ENCODE measurements at regions not wholly inside any gene's neighbourhood (a gene's known extent, or its start where the extent isn't known, plus 50 kb on each side); places are given as distances from the start of the nearest gene placed in this dataset.
"Not testable (repeated sequence)": the region's sequence is repeated elsewhere in the genome, so short reads cannot be mapped to it uniquely, and the experiment has no call there.

DNA sequence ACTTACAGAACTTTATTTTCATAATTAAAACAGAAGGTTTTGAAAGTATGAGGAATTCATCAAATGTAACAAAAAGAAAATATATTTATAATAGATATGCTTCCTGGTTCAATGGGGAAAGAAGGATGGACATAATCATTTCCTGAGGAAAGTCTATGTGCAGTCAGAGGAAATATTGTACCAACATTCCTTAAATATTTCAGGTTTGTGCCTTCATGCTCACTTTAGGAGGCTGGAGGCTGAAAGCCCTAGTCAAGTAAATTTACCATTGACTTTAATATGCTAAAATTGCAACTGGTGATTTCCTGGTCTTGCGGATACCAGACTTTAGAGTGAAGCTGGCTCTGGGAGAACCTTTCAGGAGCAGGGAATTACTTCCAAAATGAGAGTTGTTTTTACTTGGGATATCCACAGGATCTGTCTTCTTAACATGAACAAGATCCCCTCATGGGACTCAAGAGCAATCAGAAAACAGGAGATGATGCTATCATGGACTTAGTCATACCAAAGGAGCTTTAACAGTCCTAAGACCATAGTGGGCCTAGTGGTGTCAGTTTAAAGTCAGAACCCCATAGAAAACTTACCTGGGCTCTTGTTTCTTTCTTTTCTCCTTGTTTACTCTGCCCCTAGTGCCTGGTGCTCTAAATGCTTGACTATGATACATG, 762.8 kb upstream of the GRAMD2B start:
- DNase-seq = no peak

DNA sequence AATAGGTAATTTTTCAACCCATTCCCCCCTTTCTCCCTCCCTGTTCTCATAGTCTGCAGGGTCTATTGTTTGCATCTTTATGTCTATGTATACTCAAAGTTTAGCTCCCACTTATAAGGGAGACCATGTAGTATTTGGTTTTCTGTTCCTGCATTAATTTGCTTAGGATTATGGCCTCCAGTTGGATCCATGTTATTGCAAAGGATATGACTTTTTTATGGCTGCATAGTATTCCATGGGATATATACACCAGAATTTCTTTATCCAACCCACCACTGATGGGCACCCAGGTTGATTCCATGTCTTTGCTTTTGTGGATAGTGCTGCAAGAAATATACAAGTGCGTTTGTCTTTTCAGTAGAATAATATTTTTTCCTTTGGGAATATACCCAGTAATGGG, 761.6 kb upstream of the GRAMD2B start:
- no peak for DNase-seq

DNA sequence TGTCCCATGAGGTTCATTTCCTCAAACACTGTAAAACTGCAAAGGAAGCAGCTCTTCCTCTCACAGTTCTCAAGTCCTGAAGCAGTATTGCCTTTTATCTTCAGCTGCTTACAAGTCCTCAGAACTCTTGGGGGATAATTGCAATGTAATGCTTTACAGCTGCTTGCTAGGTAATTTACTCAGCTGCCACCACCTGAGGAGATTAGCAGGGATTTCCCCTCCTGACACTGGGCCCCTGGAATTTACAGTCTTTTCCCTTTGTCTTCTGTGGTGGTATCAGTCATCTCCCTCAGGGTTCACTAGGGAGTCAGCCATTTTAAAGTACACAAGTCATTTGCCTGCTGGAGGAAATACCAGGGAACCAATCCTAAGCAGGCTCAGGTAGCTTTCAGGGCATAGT, 754.3 kb upstream of the GRAMD2B start:
- peak; percentile 89 to 97 for DNase-seq

DNA sequence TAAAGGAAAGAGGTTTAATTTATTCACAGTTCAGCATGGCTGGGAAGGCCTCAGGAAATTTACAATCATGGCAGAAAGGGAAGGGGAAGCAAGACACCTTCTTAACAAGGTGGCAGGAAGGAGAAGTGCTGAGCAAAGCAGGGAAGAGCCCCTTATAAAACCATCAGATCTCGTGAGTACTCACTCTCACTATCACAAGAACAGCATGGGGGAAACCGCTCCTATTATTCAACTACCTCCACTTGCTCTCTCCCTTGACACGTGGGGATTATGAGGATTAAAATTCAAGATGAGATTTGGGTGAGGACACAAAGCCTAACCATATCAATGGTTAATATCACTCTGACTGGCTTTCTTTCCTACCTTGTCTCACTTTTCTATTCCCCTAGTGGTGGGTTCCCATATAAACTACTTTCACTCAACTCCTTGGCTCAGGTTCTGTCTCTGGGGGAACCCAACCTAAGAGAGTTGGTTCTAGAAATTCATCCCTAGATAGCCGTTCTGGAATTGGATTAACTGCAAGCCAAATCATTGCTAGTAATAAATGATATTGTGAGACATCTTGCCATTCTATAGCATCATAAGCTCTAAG, 749.8 kb upstream of the GRAMD2B start:
- DNase-seq = no peak

DNA sequence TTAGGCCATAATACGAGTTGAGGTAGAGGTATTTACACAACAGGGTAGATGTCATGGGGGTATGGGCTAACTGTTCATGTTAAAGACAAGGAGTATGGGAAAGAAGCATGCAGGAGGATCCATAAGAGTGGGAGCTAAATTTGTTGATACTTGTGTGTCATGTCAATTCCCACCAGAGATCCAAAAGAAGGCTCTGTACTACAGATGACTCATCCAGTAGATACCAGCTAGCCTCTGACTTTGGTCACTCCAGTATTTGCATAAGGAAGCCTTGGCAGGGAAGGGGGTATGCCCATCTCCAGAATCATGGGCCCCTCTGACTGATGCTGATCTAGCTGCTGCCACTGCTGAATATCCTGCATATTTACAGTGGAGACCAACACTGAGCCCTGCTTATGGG, 743.7 kb upstream of the GRAMD2B start:
- DNase-seq = no peak

DNA sequence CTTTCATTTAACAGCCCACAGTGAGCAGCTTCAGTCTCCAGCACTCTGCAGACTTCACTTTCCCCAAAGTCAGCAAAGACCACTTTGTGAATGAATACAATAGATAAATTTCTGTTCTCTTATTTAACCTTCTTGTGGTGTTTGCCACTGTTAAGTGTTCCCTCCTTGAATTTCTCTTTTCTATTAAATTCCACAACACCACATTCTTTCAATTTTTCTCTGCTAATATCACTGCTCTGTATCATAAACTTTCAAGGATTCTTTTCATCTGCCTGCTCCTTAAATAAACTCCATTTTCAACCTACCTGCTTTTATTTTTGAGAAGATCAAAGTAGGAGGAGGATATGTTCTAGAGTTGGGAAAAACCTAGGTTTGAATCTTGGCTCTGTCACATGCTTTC, 739.5 kb upstream of the GRAMD2B start:
- DNase-seq = no peak

DNA sequence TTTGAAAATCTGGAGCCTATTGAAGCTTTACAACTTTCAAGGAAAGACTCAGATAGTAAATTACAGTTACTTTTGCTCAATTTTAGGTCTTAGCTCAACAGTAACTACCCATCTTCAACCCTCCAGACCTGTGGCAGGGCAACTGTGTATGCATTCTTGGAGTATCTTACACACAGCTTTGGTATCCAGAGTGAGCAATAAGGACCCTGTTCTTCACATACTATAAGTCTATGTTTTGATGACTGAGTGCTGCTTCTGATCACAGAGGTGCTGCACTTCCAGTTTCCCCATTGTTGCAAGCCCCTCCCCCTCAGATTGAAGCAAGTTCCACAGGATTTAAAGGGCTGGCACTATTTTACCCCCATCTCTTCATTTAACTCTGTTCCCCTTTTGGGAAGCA, 737.4 kb upstream of the GRAMD2B start:
- DNase-seq = no peak

DNA sequence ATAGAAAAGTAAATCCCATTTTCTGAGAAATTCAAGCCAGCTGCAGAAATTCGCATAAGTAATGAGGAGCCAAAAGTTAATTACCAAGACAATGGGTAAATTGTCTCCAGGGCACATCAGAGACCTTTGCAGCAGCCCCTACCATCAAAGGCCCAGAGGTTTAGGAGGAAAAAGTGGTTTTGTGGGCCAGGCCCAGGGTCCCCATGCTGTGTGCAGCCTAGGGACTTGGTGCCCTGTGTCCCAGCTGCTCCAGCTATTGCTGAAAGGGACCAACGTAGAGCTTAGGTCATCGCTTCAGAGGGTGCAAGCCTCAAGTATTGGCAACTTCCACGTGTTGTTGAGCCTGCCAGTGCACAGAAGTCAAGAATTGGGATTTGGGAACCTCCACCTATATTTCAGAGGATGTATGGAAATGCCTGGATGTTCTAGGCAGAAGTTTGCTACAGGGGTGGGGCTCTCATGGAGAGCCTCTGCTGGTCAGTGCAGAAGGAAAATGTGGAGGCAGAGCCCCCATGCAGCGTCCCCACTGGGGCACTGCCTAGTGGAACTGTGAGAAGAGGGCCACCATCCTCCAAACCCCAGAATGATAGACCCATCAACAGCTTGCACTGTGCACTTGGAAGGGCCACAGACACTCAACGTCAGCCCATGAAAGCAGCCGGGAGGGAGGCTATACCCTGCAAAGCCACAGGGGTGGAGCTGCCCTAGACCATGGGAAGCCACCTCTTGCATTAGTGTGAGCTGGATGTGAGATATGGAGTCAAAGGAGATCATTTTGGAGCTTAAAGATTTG, 731.3 kb upstream of the GRAMD2B start:
- DNase-seq = not testable (repeated sequence)

DNA sequence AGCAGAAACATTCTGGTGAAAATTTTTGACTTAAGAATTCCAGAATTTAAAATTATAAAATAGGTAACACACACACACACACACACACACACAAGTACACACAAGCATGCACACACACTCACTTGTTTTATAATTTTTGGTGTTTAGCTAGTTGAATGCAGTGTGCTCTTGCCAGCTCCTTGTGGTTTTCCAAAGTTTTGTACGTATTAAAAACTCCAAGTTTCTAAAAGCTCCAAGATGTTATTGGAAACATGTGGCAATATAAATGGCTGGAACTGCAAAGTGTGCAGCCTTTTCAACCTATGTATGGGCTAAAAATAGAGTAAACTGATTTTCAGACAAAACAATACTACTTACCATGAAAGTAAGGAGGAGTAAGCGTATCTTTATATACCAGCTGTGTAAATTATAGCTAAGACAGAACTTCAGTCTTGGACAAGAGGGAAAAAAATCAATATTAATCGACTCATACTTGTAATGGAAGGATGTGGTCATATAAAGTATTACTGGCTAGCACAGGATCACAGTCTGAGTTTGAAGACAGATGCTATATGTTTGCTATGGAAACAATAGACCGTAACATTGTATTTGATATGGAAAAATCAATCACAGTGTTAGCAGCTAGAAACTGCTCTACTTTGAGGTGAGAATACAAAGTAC, 727.1 kb upstream of the GRAMD2B start:
- no peak for DNase-seq

DNA sequence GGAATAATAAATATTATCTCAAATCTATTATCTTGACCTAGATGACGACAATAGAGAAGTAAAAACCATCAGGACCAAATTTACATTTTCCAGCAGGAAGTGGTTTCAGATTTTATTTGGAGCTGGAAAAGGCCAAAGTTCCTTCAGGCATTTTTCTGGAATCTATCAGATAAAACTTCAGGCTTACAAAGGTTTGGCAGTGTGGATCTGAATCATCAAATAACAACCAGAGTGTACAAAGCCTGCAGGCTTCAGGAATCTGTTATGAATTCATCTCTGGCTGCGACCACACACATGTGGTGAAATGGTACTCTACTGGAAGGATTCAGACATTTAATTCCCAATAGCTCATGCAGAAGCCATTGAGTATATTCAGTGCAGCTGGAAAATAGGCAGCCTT, 726.4 kb upstream of the GRAMD2B start:
- DNase-seq = no peak

DNA sequence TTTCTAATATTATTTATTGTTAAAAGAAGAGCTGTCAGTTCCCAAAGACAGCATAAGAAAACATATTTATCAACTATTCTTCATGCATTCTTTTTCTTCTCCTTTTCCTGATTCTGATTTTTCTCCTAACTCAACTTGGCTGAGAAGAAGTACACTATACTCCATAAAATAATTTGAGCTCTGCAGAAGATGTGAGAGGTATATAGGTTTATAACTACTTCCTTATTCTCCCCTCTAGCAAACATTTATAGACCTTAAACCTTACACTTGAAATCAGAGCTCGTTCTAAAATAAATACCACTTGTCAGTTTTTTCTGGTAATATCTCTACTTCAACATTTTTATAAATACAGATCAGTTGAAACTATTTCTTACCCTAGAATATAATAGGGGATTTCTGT, 724.8 kb upstream of the GRAMD2B start:
- DNase-seq = no peak

DNA sequence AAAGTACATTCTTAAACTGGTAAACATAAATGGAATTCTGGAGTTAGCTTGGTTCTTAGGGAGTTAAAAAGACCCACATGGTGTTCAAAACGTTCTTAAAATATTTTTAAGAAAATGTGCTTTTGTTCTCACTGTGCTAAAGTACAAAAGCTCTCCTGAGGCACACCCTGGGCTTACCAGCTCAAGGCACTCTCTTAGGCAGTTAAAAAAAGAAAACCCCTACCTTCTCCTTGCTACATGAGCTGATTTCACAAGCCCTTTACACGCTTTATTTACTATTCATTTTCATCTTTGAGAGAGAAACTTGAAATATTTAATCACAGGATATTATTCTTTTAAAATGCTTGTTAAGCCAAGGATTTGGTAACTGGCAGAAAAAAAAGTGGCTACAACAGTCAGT, 723.3 kb upstream of the GRAMD2B start:
- peak in 1 of 2 experiments; percentile 47 for DNase-seq

DNA sequence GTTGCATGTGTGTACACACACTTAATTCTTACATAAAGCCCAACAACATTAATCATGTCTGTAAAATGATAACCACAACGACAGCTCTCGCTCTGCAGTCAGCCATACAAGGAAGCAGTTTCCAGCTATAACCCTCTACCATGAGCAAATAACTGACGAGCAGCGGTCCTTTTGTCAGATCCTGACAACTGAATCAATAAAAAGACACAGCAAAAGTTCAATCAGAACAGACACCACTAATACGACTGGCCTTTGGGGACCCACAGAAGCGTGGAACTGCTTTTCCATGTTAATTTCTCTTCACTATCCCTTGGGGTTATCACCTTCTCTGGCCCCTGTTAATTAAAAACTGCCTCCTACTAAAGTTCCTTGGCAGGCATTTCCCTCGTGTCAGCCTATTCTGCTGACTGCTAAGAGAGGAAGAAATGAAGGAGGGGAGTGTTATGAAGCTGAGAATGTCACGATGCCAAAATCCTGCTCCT, 722.8 kb upstream of the GRAMD2B start:
- DNase-seq = peak; percentile 66 to 87

DNA sequence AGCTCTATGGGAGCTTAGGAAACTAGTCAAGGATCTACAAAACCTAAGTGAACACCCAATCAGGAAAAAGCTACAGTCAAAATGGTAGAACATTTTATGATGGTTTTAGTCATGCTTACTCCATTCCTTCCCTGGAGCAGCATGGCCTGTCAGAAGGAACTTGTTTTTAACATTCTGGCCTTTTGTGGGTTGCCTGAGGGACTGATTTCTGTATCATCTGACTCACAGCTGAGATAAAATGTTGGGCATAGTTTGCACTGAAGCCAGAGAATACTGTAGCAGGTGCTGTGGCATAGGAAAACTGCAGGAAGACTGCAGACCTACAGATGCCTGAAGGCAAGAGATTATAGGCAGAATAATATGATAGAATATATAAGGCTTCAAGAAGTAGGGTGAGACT, 719.6 kb upstream of the GRAMD2B start:
- no peak for DNase-seq

DNA sequence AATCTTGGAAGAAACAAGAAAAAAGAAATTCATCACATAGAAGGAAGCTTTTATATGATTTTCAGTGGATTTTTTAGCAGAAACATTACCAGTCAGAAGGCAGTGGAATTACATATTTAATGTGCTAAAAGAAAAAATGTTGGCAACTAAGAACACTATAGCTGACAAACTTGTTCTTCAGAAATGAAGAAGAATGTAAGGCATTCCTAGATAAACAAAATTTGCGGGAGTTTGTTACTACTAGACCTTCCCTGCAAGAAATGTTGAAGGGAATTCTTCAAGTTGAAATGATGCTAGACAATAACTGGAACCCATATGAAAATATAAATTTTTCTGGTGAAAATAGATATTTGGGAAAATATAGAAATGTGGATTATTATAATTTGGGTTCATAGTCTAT, 718.3 kb upstream of the GRAMD2B start:
- DNase-seq = no peak

DNA sequence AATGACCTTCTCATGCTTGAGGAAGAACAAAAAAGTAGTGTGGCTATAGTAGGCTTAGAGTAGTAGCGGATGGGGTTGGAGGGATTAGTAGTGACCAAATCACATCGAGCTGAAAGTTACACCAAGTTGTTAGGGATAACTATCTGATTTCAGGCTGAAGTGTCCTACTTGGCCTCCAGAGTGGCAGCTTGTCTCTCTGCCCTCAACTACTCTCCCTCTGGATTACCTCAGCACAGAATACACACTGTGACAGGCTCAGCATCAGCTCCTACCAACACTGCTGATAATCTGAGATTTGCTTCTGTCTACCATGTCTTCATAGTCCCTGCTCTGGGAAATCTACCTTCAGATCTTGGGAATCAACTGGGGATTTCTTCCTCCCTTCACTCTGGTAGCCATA, 714.6 kb upstream of the GRAMD2B start:
- DNase-seq = no peak

DNA sequence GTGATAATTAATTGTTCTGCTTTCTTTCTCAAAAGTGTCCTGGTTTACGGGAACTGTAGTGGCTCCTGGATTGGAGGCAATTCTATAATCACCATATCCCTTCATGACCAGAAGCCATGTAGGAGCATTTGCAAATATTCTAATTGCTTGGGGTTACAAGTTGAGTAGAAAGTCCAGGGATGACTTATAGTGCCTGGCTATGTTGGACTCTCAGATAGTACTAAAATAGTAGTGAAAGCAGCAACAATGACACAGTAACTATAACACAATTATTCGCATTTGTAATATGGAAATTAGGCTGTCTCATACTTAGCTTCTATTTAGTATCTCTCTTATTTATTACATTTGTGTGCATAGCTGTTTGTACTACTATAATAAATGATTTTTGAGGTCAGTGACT, 712.5 kb upstream of the GRAMD2B start:
- DNase-seq = no peak

DNA sequence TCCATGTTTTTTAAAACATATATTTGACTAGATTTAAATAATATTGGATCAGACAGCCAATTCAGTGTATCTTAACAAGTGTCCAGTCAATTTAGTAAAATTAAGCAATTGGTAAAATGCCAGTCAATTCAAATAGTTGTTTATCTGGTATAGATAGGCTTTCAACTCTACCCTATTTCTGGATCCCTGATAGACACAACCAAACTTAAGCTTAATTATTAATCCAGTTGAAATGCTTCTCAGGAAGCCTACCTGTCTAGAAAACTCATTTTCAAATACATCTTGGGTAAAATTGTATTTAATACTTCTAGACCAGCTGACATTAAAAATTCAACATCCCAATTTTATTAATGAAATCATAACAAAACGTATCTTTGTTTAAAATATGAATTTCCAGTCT, 710.8 kb upstream of the GRAMD2B start:
- DNase-seq = no peak

DNA sequence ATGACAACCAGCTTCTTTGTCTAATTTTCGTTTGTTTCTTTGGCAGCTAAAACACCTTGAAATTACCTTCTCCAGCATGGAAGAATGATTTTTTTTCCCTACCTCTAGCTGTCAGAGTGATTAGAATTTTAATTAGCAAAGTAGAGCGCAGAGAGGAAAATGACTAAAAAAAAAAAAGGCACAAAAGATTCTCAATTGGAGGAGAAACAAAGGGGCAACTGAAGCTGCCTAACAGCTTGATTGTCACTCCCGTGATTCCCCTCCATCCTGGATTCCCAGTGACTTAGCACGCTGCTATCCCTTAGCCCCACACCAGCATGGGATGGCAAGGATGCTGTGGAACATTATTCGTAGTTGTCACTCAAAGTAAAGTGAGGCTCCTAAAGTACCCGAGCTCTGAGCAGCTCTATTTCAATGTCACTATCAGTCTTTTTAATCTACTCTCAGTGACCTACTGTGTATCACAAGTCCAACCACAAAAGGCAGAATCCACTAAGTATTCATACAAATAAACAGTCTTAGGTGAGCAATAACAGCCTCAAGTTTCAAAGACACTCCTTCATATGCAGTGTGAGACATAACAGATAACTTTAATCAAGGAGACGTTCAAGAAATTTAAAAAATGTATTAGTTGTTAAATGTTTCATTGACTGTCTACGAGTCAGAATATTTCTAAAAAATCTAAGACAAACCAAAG, 710.0 kb upstream of the GRAMD2B start:
- DNase-seq = no peak

DNA sequence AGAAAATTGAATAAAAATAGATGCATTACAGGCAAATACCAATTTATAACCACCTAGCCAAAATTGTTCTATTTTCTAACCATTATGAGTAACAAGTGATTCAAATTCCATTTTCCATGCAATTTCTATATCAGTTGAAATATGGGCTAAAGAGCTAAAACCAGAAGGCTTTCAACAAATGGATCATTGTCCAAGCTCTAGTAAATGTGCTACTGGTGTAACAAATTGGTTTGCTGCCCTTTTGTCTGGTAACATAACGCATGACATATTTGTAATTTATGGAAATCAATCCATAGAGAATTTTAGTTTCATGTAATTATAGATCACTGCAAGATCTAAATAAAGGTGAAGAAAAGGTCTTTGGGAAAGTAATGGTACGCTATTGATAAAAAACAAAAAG, 708.0 kb upstream of the GRAMD2B start:
- DNase-seq = no peak

DNA sequence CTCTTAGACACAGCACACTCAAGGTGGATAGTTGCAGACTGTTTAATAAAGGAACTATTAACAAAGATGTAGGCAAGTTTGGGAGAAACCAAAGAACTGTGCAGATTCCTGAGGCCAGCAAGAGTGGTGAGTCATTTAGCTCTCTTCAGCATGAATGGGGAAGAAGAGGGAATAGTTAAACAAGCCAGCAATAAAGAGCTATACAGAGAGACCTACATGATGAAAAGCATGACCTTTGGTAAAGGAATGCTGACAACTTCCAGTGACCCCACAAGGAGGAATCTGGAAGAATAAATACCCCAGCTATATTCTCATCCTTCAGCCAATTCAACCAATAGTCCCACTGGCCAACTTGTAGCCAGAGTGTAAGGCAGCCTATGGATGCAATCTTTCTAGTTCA, 706.0 kb upstream of the GRAMD2B start:
- no peak for DNase-seq

DNA sequence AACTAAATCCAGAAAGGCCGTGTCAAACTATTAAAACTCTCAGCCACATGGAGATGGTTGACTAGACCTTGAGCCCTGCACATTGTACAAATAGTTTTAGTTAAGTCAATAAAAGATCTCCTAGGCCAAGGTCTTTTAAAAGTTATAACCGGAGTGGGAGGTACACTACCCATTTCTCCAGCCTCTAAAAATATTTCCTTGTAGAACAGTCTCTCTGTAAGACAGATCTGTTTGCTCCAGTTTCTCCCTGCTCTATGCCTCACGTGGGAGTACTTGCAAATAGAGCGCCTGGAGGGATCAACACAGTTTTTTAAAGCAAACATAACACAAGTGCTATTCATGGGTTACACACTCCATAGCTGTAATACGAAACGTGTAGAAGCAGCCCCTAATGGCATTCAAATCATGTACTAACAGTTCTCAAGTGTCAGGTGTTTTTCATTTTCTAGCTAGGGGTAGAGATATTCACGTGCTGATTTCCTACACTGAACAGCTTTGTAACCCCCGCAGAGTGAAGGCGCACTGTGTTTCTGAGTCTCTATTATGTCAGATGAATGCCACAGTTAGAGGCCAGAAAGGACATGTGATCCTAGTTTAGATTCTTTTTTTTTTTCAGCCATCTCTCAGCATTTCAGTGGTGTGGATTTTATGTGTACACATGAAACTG, 703.4 kb upstream of the GRAMD2B start:
- DNase-seq = peak; percentile 90 to 98

DNA sequence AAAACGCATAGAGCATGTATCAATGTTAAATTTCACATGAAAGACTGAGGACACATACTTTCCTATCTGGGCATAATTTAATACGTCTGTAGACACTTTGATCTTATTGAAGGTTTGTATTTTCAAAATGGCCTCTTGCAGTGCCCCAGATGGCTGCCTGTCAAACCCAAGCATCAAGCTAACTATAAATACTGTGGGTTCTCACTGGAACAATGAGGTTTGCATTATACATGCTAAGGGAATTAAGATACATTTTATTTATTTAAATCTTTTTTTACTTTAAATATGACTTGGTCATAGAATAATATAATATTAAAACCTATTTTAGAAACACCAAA, 702.9 kb upstream of the GRAMD2B start:
- DNase-seq = no peak
